HG03196 (cell line): ENCODE measurements at regions not wholly inside any gene's neighbourhood (a gene's known extent, or its start where the extent isn't known, plus 50 kb on each side); places are given as distances from the start of the nearest gene placed in this dataset.
A peak's percentile ranks its signal among the peaks of the same experiment; 100 is the strongest.

Experiments used
- ATAC-seq: cut with Tn5 transposase; IDR thresholded peaks from one replicate; pipeline ENCODE4 v1.9.1; 2021; ENCODE audit not compliant: unreplicated experiment

DNA sequence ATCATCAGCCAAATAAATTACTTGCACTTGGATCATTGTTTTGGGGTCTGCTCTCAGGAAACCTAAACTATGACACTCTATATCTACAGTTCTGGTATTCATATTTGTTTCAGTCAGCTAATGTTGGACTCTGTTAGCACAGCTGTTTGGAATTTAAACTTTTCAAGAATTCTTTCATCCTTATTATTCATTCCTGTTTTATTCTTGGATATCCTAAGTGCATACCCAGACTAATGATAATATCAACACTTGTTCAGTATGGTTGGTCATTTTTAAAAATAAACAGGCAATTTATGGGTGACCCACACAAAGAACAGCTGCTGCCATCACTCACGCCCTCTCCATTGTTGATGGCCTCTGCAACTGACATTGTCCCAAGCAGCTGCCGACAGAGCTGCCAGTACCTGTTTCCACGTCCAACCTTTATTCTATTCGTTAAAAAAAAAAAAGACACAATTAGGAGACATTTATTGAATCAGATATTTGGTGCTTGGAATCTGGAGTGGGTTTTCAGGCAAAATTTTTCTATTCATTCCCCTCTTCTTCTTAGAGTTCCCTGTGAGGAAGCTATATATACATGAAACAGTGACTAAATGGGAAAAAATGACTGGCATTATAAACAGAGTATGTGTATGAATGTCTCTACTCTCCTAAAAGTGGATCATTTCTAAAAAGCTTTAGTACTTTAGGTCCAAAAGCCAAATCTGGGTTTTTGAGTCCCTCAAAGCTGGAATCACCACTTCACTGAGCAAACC is 252.1 kb upstream of the NAV3 start:
- ATAC-seq: no peak

DNA sequence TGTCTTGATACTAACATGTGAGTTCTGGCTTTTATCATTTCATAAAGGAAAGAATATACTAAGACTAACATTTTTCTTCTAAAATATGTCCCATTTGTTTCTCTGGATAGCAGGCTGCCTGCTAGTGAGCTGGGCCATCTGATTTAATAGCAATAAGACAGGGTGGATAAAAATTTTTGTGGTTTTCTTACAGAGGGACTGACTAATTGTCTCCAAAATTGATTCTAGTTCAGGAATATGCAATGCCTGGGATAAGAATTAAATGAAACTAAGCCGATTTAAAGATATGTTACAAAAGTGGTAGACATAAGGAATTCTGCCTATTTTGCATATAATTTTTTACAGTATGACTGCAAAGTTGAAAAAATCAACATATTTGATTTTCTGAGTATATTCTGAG is 252.9 kb upstream of the NAV3 start:
- no peak for ATAC-seq

GRCh38 chr12:77575376-77575919 is 255.2 kb upstream of the NAV3 start:
- no peak for ATAC-seq

DNA sequence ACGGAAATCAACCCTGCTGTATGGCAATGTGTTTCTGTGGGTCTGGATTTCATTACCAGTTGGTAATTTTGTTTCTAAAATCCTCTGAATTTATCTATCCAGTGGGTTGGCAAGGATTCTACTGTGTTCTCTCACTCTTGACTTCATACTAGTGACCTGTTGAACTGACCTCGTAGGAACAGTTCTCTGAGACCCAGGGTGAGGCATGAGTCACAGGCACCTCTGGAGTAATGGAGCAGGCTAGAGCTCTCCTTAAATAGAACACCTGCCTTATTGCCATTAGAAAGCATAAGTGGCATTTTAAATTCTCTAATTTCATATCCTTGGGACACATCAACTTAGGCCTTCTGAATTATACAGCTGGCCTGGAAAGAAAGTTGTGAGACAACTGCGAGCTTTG is 258.3 kb upstream of the NAV3 start:
- ATAC-seq: no peak

- ATAC-seq: no peak
Measured at GRCh38 chr12:77571768-77572167, 258.9 kb upstream of the NAV3 start.

GRCh38 chr12:77571127-77571526 is 259.6 kb upstream of the NAV3 start:
- no peak for ATAC-seq

- no peak for ATAC-seq
Measured at GRCh38 chr12:77569876-77570275, 260.8 kb upstream of the NAV3 start.

DNA sequence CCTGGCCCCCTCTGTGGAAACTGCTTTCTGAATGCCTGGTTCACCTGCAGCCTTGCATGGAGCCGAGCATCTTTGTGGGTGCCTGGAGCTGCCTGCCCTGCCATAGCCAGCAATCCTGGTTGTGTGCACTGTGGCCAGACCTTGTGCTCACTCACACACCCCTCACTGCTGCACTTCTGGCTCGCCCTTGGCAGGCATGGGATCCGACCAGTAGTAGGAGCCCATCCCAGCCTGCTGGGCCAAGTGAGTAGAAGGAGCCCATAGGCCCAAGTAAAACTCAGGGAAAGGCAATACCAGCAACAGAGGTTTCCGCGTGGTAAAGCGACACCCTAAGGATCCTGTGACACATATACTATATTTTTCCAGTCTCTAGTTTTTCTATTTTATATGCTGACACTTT is 270.0 kb upstream of the NAV3 start:
- ATAC-seq: no peak

DNA sequence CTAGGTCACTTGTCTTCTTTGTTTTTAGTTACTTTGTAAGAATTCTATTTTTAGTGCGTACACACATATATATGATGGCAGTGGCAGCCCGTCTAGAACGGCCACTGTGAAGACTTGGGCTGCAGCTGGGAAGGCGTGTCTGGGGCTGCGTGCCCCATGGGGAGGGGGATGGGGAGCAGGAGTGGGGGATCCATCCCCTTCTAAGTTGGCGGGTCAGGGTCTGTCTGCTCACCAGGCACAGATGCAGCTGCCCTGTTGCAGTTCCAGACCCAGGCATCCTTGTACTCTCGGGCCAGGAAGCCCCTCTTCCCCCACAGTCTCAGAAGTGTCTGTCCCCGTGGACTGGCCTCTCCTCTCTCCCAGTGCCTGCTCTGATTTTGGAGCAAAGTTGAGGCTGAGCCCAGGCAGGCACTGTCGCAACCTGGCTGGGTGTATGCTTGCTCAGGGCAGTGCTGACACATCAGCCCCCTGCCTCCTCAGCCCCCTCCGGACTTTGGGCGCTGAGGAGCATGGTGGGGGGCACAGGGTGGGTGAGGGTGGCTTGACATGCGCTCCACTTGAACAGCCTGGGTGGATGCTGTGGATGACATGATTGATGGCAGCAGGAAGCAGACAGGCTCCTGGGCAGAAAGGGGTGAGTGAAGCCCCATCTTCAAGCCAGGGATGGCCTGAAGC is 271.2 kb upstream of the NAV3 start:
- no peak for ATAC-seq

DNA sequence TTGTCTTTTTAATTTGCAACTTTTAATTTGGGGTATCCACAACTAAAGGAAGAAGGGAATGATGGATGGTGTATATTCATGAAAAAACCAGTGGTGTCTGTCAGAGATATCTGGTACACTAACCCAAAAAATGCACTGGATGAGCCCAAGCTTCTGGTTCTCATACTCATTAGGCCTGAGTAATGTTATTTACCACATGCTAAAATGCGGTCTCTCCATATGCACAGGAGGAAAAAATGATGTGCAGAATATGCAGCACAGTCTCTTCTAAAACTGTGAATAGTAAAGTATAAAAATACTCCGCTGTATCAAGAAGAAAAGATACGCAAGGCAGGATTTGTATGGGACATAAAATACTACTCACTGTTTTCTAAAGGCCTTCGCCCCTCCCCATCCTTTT is 275.6 kb upstream of the NAV3 start:
- no peak for ATAC-seq

DNA sequence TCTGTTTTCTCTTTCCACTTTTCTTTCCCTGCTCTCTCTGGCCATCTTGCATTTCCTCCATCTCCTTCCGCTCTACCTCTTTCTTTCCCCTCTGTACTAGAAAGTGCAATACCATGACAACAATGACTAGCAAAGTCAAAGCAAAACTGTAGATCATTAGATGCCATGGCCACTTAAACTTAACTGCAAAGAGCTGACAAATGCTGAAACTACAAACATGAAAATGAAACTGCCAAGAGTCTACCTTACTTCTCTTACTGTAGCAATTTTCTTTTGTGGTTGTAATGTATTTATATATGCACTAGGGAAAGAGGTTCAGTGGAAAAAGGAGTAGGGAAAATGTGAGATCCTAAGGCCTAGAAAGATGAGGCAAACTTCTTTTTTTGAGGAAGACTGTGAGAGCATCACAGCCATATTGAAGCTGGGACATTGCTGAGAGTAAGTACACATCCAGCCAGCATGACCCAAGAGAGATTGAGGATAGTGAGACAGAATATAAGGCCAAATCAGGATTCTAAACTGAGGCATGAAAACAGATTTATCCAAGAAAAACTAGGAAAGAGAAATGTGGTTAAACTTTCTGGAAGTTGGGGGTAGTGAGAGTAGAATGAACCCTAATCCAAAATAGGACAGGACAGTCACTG is 276.6 kb upstream of the NAV3 start:
- ATAC-seq: peak; percentile 100

DNA sequence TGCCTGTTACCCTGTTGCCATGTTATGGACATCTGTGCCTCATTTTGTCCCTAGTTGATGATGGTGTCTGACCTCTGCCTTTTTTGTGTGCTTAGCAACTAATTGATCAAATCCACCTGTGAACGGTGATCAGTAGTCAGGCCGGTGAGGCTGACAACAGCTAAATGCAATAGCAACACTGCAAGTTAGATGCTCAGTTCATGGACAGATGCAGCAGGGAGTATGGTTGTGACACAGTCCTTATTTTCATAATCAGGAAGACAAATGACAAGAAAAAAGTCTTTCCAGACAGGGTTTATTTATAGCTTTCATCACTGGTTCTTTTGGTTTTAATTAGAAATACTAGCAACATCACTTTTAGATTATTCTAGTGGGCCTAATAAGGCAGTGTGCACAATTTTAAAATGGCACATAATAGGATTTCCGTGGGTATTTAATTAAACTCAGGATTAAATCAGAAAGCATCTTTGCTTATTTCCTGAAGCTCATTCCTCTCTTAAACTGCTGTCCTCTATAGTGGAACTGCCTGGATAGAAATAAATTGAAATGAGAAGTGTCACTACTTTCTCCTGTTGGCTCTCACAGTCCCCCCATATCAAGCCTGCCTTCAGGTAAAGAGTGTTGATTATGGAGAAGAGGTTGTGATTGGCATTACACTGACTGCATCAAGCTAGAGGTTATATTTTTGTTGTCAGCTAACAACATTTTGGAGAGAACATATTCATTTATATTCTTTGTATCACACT is 281.1 kb upstream of the NAV3 start:
- ATAC-seq: no peak

DNA sequence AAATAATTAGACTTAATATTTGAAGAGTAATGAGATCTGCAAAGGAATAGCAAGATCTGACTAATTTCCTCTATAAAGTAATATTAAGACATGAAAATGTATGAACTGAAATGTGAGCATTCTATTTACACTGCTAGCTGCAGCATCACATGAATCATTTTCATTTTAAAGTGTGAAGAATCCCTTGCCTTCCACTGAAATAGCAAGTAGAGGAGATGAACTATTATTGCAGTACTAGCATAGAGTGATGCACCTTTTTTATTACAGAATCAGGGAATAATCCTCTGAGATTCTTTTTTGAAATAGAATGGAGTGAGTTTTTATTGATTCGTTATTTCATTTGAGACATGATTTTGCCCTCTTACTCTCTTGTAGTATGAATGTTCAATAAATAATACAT is 281.9 kb upstream of the NAV3 start:
- no peak for ATAC-seq

- no peak for ATAC-seq
Measured at GRCh38 chr12:77540097-77540496, 290.6 kb upstream of the NAV3 start.

GRCh38 chr12:77537663-77538062 is 293.0 kb upstream of the NAV3 start:
- no peak for ATAC-seq

- ATAC-seq: no peak
Measured at GRCh38 chr12:77535734-77536133, 295.0 kb upstream of the NAV3 start.

- no peak for ATAC-seq
Measured at GRCh38 chr12:77531912-77532311, 298.8 kb upstream of the NAV3 start.

- no peak for ATAC-seq
Measured at GRCh38 chr12:77522247-77522646, 308.4 kb upstream of the NAV3 start.

DNA sequence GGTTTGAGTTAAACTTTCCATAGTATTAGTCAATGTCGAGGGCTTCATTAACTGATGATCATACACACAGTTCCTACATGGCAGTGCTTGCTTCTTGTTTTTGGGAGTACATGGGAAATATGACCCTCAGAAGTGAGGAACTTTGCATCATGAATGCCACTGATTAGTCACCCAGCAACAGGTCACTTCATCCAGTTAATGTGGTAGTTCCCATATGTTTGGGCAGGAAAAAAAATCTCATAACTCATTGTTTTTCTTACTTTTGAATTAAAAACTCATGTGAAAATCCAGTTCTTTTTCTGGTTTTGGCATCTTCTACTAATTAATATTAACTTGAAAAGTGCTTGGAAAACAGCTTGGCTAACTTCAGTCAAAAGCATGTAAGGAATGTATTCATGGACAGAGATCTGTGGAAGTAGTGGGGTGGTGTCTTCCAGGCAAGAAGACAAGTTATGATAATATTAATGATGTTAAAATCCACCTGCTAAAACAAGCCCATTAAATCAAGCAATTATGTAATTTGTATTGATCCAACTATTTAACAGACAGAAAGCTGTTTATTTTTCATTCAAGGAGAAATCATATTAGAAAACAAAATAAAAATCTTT is 309.1 kb upstream of the NAV3 start:
- no peak for ATAC-seq

DNA sequence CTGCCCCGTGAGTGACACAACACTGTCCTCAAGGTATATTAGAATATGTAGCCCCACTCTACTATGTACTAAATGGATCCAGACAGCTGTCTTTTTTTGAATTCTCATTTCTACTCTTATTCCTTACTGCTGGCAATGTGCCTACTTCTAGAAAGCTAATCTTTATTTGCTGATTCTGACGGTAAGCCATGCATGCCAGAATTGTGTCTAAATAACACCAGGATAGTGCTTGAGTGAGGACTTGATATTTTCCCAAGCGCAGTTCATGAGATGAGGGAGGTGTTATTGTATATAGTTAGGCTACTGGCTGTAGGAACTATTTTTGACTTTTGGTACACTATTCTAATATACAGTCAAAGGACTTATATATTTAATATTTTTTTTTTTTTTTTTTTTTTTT is 316.2 kb upstream of the NAV3 start:
- no peak for ATAC-seq

GRCh38 chr12:77510985-77511384 is 319.7 kb upstream of the NAV3 start:
- ATAC-seq: no peak
